KMS-11 (cell line): ENCODE measurements at regions not wholly inside any gene's neighbourhood (a gene's known extent, or its start where the extent isn't known, plus 50 kb on each side); places are given as distances from the start of the nearest gene placed in this dataset.

Experiments used
- H2AFZ ChIP-seq: fragments of 200-600 bp; sonication (generic); 2 replicates; pipeline ENCODE4 v1.6.1; 2016; ENCODE audit warnings: antibody characterized with exemption, mixed run types, low read depth
- H3K27ac ChIP-seq: fragments of 200-600 bp; sonication (generic); 2 replicates; pipeline ENCODE4 v1.6.1; 2016; ENCODE audit warnings: mild to moderate bottlenecking, mixed run types
- H3K27me3 ChIP-seq: fragments of 200-600 bp; sonication (generic); 2 replicates; pipeline ENCODE4 v1.6.1; 2017; ENCODE audit warnings: mild to moderate bottlenecking, low read depth, mixed run types, moderate library complexity; ENCODE audit not compliant: insufficient read depth
- H3K36me3 ChIP-seq: fragments of 200-600 bp; sonication (generic); 2 replicates; pipeline ENCODE4 v1.6.1; 2017; ENCODE audit warnings: mild to moderate bottlenecking, mixed run types; ENCODE audit not compliant: insufficient read depth
- H3K4me1 ChIP-seq: fragments of 200-600 bp; sonication (generic); 2 replicates; pipeline ENCODE4 v1.6.1; 2016; ENCODE audit warnings: mild to moderate bottlenecking, low read depth, mixed run types; ENCODE audit not compliant: poor library complexity, severe bottlenecking
- H3K4me2 ChIP-seq: fragments of 200-600 bp; sonication (generic); 2 replicates; pipeline ENCODE4 v1.7.0; 2016; ENCODE audit warnings: mild to moderate bottlenecking, mixed run types
- H3K4me3 ChIP-seq: fragments of 200-600 bp; sonication (generic); IDR thresholded peaks from 2 replicates; pipeline ENCODE4 v1.6.1; 2017; ENCODE audit warnings: low read depth, low read length, mixed read lengths; ENCODE audit not compliant: insufficient read depth
- H3K79me2 ChIP-seq: fragments of 200-600 bp; sonication (generic); 2 replicates; pipeline ENCODE4 v1.6.1; 2016; ENCODE audit warnings: low read depth, mixed run types; ENCODE audit not compliant: insufficient read depth
- H3K9ac ChIP-seq: fragments of 200-600 bp; sonication (generic); 2 replicates; pipeline ENCODE4 v1.6.1; 2016; ENCODE audit warnings: mild to moderate bottlenecking, mixed run types
- H4K20me1 ChIP-seq: fragments of 200-600 bp; sonication (generic); 2 replicates; pipeline ENCODE4 v1.6.1; 2016; ENCODE audit warnings: mild to moderate bottlenecking, mixed run types; ENCODE audit not compliant: insufficient read depth
- CTCF ChIP-seq: fragments of 200-600 bp; sonication (generic); conservative IDR thresholded peaks from 2 replicates; pipeline ENCODE4 v1.6.1; 2017; ENCODE audit warnings: low read depth, mild to moderate bottlenecking, antibody characterized with exemption, low read length, moderate library complexity, mixed read lengths

DNA sequence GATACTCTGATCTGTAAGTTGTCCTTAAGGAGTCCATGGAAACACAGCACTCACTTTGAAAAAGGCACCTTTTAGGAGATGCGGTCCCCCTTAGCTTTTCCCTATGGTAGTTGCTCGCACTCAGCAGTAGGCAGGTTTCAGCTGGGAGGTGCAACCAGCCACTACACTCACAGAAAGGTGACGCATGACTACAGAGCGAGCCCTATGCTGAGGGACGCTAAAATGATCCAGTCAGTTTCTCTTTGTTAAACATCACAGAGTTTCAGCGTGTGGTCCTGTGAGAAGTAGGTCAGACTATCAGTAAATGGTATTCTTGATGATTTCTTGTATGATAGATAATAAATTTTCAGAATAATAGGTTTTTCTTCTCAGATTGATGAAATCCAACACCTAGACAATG, 362.7 kb upstream of the MIR17HG start:
- Histone ChIP-seq H3K9ac (no peak overlapping the region), H3K27me3 (no peaks in the 10 kb centered on the region), H4K20me1 (no peaks in the 10 kb centered on the region), H3K4me3 (no peak overlapping the region), H3K27ac (no peak overlapping the region), H2AFZ (no peak overlapping the region), H3K4me2 (no peak overlapping the region), H3K79me2 (no peaks in the 10 kb centered on the region), H3K36me3 (no peaks in the 10 kb centered on the region), H3K4me1 (no peaks in the 10 kb centered on the region)
- no peak for TF ChIP-seq CTCF

GRCh38 chr13:90995001-90995400, 352.5 kb upstream of the MIR17HG start:
- Histone ChIP-seq H3K4me2 (no peak overlapping the region), H3K4me3 (no peak overlapping the region), H4K20me1 (no peaks in the 10 kb centered on the region), H3K4me1 (no peaks in the 10 kb centered on the region), H2AFZ (no peak overlapping the region), H3K27me3 (no peaks in the 10 kb centered on the region), H3K27ac (no peak overlapping the region), H3K36me3 (no peaks in the 10 kb centered on the region), H3K79me2 (no peaks in the 10 kb centered on the region), H3K9ac (no peak overlapping the region)
- no peak for TF ChIP-seq CTCF

GRCh38 chr13:90995614-90996013, 351.9 kb upstream of the MIR17HG start:
- H3K4me1 ChIP-seq: no peaks in the 10 kb centered on the region
- H2AFZ ChIP-seq: no peak overlapping the region
- no peaks in the 10 kb centered on the region for H3K27me3 ChIP-seq
- H3K79me2 ChIP-seq: no peaks in the 10 kb centered on the region
- TF ChIP-seq CTCF: no peak
- no peak overlapping the region for H3K4me3 ChIP-seq
- H3K4me2 ChIP-seq: no peak overlapping the region
- H3K36me3 ChIP-seq: no peaks in the 10 kb centered on the region
- no peak overlapping the region for H3K27ac ChIP-seq
- no peak overlapping the region for H3K9ac ChIP-seq
- H4K20me1 ChIP-seq: no peaks in the 10 kb centered on the region

DNA sequence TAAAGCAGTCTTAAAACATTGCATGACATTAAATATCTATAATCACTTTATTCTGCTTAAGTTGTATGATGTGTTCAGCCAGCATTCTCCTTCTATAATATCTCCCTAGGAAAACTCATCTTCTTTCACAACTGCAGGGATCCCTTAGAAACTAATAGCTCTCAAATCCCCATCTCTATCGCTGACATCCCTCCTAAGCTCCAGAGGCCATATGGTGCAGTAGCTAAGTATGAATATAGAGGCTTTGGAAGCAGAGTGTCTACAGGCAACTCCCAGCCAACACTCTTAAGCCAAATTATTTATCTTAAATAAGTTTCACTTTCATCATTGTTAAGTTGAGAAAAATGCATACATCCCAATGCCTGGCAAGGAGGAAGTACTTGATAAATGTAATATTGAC, 349.5 kb upstream of the MIR17HG start:
- H3K4me2 ChIP-seq: no peak overlapping the region
- H4K20me1 ChIP-seq: no peaks in the 10 kb centered on the region
- no peak overlapping the region for H2AFZ ChIP-seq
- H3K36me3 ChIP-seq: no peaks in the 10 kb centered on the region
- H3K79me2 ChIP-seq: no peaks in the 10 kb centered on the region
- no peak for TF ChIP-seq CTCF
- no peak overlapping the region for H3K27ac ChIP-seq
- H3K4me3 ChIP-seq: no peak overlapping the region
- H3K27me3 ChIP-seq: no peaks in the 10 kb centered on the region
- no peaks in the 10 kb centered on the region for H3K4me1 ChIP-seq
- H3K9ac ChIP-seq: no peak overlapping the region

DNA sequence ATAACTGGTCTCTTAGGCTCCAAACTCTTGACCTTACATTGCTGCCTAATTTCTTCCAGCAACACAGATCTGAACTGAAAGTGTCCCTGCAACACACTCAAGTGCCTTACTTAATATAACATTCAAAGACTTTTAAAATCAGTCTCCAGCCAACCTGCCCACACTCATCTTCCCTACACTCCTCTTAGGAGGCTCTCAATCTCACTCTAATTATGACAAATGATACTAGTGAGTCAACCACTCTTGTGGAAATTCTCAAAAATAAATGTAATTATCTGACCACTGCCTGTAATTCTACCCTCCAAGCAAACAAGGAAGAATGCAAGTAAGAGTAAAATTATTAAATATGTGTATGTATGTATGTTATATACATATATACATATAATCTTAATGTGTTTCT, 348.1 kb upstream of the MIR17HG start:
- TF ChIP-seq CTCF: no peak
- Histone ChIP-seq H3K27me3 (no peaks in the 10 kb centered on the region), H3K36me3 (no peaks in the 10 kb centered on the region), H3K4me2 (no peak overlapping the region), H3K4me1 (no peaks in the 10 kb centered on the region), H4K20me1 (no peaks in the 10 kb centered on the region), H3K79me2 (no peaks in the 10 kb centered on the region), H2AFZ (no peak overlapping the region), H3K9ac (no peak overlapping the region), H3K27ac (no peak overlapping the region), H3K4me3 (no peak overlapping the region)
